Bronchial epithelial cell (primary cell): ENCODE measurements at regions not wholly inside any gene's neighbourhood (a gene's known extent, or its start where the extent isn't known, plus 50 kb on each side); places are given as distances from the start of the nearest gene placed in this dataset.
A peak's percentile ranks its signal among the peaks of the same experiment; 100 is the strongest.

Experiments
- DNase-seq: peaks from one replicate; pipeline ENCODE4 v3.0.0-alpha.2; 2010; ENCODE audit warnings: low read depth
- FAIRE-seq: peaks from 2 replicates; lab custom pipeline; 2011; peaks lifted over from hg19 to GRCh38; lab: Jason Lieb, UNC
- H3K27me3 ChIP-seq: 2 replicates; pipeline ENCODE4 v1.5.1; 2011; ENCODE audit warnings: low read length; ENCODE audit not compliant: control insufficient read depth, insufficient read depth
- H3K36me3 ChIP-seq: 2 replicates; pipeline ENCODE4 v1.5.1; 2011; ENCODE audit warnings: low read length; ENCODE audit not compliant: control insufficient read depth, insufficient read depth
- H3K4me3 ChIP-seq: 2 replicates; pipeline ENCODE4 v1.5.1; 2011; ENCODE audit warnings: mild to moderate bottlenecking, low read depth, low read length, control low read depth
- TF ChIP-seq, protein P1 (sequence below): IDR thresholded peaks from 2 replicates; pipeline ENCODE4 v1.5.1; 2011; ENCODE audit warnings: mild to moderate bottlenecking, moderate library complexity, low read length, control low read depth, inconsistent platforms; ENCODE audit not compliant: insufficient read depth, severe bottlenecking

- TF ChIP-seq, protein P1, sequence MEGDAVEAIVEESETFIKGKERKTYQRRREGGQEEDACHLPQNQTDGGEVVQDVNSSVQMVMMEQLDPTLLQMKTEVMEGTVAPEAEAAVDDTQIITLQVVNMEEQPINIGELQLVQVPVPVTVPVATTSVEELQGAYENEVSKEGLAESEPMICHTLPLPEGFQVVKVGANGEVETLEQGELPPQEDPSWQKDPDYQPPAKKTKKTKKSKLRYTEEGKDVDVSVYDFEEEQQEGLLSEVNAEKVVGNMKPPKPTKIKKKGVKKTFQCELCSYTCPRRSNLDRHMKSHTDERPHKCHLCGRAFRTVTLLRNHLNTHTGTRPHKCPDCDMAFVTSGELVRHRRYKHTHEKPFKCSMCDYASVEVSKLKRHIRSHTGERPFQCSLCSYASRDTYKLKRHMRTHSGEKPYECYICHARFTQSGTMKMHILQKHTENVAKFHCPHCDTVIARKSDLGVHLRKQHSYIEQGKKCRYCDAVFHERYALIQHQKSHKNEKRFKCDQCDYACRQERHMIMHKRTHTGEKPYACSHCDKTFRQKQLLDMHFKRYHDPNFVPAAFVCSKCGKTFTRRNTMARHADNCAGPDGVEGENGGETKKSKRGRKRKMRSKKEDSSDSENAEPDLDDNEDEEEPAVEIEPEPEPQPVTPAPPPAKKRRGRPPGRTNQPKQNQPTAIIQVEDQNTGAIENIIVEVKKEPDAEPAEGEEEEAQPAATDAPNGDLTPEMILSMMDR, result no peak
- no peaks in the 10 kb centered on the region for H3K36me3 ChIP-seq
- FAIRE-seq (no peak), DNase-seq (peak; percentile 48)
- no peaks in the 10 kb centered on the region for H3K27me3 ChIP-seq
- no peak overlapping the region for H3K4me3 ChIP-seq
These were observed 115.1 kb downstream of the ETS2 start for GRCh38 chr21:38920631-38921398.

DNA sequence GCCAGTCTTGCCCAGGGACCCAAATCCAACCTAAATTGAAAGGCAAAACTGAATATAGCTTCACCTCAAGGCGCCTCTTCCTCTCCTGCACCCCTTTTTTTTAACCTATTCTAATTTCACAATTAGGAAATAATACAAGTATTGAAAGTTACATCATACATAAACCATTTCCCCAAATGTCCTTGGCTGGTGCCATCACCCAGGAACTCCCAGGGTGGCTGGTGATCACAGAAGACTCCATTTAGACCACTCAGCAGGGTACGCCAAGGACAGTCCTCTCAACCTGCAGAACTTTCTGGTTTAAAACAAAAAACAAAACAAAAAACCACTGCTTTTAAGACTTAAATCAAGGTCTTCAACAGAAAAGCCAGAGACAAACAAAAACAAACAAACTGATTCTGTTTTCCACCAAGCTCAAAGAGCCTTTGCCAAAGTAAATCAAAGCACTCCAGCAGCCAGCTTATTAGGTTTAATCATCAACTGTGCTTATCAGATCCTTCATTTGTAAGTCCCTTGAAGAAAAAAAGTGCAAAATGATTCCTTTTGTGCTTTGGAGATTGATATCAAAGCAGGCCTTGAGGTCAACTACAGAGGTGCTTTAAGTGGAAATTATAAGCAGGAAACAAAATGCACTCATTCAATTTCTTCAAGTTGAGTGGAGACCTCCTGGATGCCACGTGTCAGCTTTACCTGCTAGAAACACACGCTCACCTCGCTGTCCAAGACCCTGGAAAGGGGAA is 113.0 kb downstream of the ETS2 start:
- FAIRE-seq, result no peak
- H3K4me3 ChIP-seq, result no peak overlapping the region
- no peaks in the 10 kb centered on the region for H3K27me3 ChIP-seq
- no peak for DNase-seq
- no peaks in the 10 kb centered on the region for H3K36me3 ChIP-seq
- TF ChIP-seq, protein P1, result no peak

DNA sequence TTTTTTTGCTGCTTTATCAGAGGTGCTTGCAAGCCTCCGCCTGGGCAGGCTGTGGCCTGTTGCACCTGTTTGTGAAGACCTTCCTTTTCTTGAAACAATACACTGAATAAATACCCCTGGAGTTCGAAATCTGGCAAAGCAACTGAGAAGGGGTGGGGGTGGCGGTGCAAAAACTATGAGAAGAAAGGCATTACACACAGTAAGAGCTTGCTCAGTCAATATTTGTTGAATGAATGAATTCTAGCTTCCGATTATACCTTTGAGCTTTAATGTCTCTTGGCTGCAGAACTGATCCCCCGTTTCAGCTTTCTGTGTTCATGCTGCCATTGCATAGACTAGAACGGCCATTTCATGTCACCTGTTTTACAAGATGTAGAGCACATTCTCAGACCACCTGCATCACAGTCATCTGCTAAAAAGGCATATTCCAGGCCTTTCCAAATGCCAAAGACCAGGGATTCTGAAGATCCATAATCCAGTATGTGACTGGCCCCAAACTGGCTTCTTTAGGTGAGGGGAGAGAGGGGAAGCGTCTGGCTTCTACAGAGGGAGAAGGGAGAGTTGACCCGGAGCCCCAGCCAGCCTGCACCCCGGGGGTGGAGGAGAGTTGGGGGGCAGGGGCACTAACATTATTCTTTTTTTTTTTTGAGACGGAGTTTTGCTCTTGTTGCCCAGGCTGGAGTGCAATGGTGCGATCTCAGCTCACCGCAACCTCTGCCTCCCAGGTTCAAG is 111.5 kb downstream of the ETS2 start:
- TF ChIP-seq, protein P1, result no peak
- Histone ChIP-seq H3K4me3 (no peak overlapping the region), H3K27me3 (no peaks in the 10 kb centered on the region), H3K36me3 (no peaks in the 10 kb centered on the region)
- FAIRE-seq (no peak), DNase-seq (peak; percentile 77)

GRCh38 chr21:38916214-38916964 is 110.7 kb downstream of the ETS2 start:
- no peaks in the 10 kb centered on the region for H3K36me3 ChIP-seq
- FAIRE-seq, result no peak

GRCh38 chr21:38915546-38915945 is 109.8 kb downstream of the ETS2 start:
- Histone ChIP-seq H3K36me3 (no peaks in the 10 kb centered on the region), H3K27me3 (no peaks in the 10 kb centered on the region), H3K4me3 (no peak overlapping the region)
- TF ChIP-seq, protein P1, result no peak
- DNase-seq, result no peak
- no peak for FAIRE-seq

More at GRCh38 chr21:38916214-38916964, 110.7 kb downstream of the ETS2 start:
- TF ChIP-seq, protein P1, result no peak
- Histone ChIP-seq H3K27me3 (no peaks in the 10 kb centered on the region), H3K4me3 (no peak overlapping the region)
- DNase-seq, result no peak
